KMS-11 (cell line): ENCODE measurements at regions not wholly inside any gene's neighbourhood (a gene's known extent, or its start where the extent isn't known, plus 50 kb on each side); places are given as distances from the start of the nearest gene placed in this dataset.

Experiments used
- H2AFZ ChIP-seq: fragments of 200-600 bp; sonication (generic); 2 replicates; pipeline ENCODE4 v1.6.1; 2016; ENCODE audit warnings: antibody characterized with exemption, mixed run types, low read depth
- H3K27ac ChIP-seq: fragments of 200-600 bp; sonication (generic); 2 replicates; pipeline ENCODE4 v1.6.1; 2016; ENCODE audit warnings: mild to moderate bottlenecking, mixed run types
- H3K27me3 ChIP-seq: fragments of 200-600 bp; sonication (generic); 2 replicates; pipeline ENCODE4 v1.6.1; 2017; ENCODE audit warnings: mild to moderate bottlenecking, low read depth, mixed run types, moderate library complexity; ENCODE audit not compliant: insufficient read depth
- H3K36me3 ChIP-seq: fragments of 200-600 bp; sonication (generic); 2 replicates; pipeline ENCODE4 v1.6.1; 2017; ENCODE audit warnings: mild to moderate bottlenecking, mixed run types; ENCODE audit not compliant: insufficient read depth
- H3K4me1 ChIP-seq: fragments of 200-600 bp; sonication (generic); 2 replicates; pipeline ENCODE4 v1.6.1; 2016; ENCODE audit warnings: mild to moderate bottlenecking, low read depth, mixed run types; ENCODE audit not compliant: poor library complexity, severe bottlenecking
- H3K4me2 ChIP-seq: fragments of 200-600 bp; sonication (generic); 2 replicates; pipeline ENCODE4 v1.7.0; 2016; ENCODE audit warnings: mild to moderate bottlenecking, mixed run types
- H3K4me3 ChIP-seq: fragments of 200-600 bp; sonication (generic); IDR thresholded peaks from 2 replicates; pipeline ENCODE4 v1.6.1; 2017; ENCODE audit warnings: low read depth, low read length, mixed read lengths; ENCODE audit not compliant: insufficient read depth
- H3K79me2 ChIP-seq: fragments of 200-600 bp; sonication (generic); 2 replicates; pipeline ENCODE4 v1.6.1; 2016; ENCODE audit warnings: low read depth, mixed run types; ENCODE audit not compliant: insufficient read depth
- H3K9ac ChIP-seq: fragments of 200-600 bp; sonication (generic); 2 replicates; pipeline ENCODE4 v1.6.1; 2016; ENCODE audit warnings: mild to moderate bottlenecking, mixed run types
- H4K20me1 ChIP-seq: fragments of 200-600 bp; sonication (generic); 2 replicates; pipeline ENCODE4 v1.6.1; 2016; ENCODE audit warnings: mild to moderate bottlenecking, mixed run types; ENCODE audit not compliant: insufficient read depth
- TF ChIP-seq, protein P1 (sequence below): fragments of 200-600 bp; sonication (generic); conservative IDR thresholded peaks from 2 replicates; pipeline ENCODE4 v1.6.1; 2017; ENCODE audit warnings: low read depth, mild to moderate bottlenecking, antibody characterized with exemption, low read length, moderate library complexity, mixed read lengths

DNA sequence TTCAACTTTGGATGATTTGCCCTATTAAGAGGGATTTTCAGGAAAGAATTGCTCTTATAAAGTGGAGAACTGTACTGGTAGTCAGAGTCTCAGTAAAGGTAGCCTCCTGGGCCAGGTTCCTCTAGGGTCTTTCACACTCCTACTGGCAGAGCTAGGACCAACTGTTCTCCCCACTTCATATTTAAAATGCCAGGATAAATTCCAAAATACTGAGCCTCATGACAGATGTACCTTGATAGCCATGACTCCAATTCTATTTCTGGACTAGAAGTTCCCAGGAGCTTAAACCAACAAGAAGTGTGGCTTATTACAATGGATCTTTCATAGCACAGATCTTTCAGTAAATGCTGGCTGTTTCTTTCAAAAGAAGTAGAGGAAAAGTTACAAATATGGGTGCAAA lies 126.5 kb downstream of the C12orf75 start:
- H3K27ac ChIP-seq = no peak overlapping the region
- H3K4me1 ChIP-seq = no peaks in the 10 kb centered on the region

DNA sequence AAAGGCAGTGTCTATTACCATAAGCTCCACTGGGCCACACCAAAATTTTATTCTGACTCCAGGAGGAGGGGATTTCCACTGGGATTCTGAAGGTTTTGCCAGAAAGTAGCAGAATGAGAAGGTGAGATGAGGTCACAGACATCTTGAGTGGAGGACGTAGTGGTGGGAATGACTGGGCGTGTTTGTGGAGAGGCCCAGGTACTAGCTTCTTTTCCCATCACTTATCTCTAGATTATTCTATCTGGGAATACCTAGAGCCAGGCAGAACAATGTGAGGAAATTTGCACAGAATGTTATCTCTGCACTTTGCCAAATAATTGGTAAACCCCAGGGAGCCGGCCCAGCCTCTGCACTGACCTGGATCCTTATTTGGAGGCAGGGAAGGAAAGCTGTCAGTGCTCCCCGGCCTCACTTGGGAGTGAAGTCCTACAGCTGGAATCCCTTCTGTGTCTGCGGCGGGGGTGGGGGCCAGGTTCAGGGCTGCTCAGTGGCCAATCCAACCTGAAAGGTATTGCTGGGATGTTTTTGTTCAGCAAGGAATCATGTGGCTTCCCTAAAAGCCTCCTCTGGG lies 129.4 kb downstream of the C12orf75 start:
- Histone ChIP-seq H4K20me1 (no peaks in the 10 kb centered on the region), H3K27me3 (no peaks in the 10 kb centered on the region), H3K27ac (no peak overlapping the region), H3K4me2 (no peak overlapping the region), H3K4me3 (no peak overlapping the region), H2AFZ (no peak overlapping the region), H3K4me1 (no peaks in the 10 kb centered on the region), H3K9ac (no peak overlapping the region), H3K36me3 (no peaks in the 10 kb centered on the region), H3K79me2 (no peaks in the 10 kb centered on the region)
- TF ChIP-seq, protein P1, sequence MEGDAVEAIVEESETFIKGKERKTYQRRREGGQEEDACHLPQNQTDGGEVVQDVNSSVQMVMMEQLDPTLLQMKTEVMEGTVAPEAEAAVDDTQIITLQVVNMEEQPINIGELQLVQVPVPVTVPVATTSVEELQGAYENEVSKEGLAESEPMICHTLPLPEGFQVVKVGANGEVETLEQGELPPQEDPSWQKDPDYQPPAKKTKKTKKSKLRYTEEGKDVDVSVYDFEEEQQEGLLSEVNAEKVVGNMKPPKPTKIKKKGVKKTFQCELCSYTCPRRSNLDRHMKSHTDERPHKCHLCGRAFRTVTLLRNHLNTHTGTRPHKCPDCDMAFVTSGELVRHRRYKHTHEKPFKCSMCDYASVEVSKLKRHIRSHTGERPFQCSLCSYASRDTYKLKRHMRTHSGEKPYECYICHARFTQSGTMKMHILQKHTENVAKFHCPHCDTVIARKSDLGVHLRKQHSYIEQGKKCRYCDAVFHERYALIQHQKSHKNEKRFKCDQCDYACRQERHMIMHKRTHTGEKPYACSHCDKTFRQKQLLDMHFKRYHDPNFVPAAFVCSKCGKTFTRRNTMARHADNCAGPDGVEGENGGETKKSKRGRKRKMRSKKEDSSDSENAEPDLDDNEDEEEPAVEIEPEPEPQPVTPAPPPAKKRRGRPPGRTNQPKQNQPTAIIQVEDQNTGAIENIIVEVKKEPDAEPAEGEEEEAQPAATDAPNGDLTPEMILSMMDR = no peak

More for the DNA sequence above, 126.5 kb downstream of the C12orf75 start:
- no peak overlapping the region for H3K4me3 ChIP-seq
- no peaks in the 10 kb centered on the region for H3K27me3 ChIP-seq
- TF ChIP-seq, protein P1 = no peak
- no peak overlapping the region for H2AFZ ChIP-seq
- no peak overlapping the region for H3K9ac ChIP-seq
- H3K4me2 ChIP-seq = no peak overlapping the region
- no peaks in the 10 kb centered on the region for H3K79me2 ChIP-seq
- no peaks in the 10 kb centered on the region for H3K36me3 ChIP-seq
- no peaks in the 10 kb centered on the region for H4K20me1 ChIP-seq

DNA sequence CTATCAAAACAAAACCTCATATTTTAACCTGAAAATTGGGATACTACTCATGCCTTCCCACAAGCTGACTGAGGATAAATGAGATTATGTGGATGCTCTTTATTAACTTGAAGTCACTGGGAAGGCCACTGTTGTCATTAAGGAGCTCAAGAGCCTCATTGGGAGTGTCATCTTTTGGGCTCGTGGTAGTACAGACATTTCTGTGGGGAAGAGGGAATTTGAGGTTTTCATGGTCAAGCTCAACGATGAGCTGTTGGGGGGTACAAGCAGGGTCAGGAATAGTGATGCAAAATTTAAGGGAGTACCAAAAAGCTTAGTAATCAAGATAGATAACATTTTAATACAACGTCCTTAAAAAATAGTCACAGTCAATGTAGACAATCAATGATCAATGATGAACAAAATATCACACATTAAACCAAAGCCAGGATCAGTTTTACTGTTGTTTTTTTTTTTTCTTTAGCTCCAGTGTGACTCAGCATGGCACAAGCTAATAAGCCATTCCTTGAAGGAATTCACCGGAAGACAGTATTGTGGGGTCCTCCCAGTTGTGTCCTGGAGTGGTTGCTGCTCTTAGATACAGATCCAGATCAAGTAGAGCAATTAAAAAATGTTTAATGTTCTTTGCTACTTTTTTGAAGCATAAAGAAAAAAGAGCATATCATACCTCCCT lies 130.9 kb downstream of the C12orf75 start:
- Histone ChIP-seq H3K27me3 (no peaks in the 10 kb centered on the region), H3K4me1 (no peaks in the 10 kb centered on the region), H3K79me2 (no peaks in the 10 kb centered on the region), H3K36me3 (no peaks in the 10 kb centered on the region), H3K27ac (no peak overlapping the region), H2AFZ (no peak overlapping the region), H3K9ac (no peak overlapping the region), H3K4me3 (no peak overlapping the region), H3K4me2 (no peak overlapping the region), H4K20me1 (no peaks in the 10 kb centered on the region)
- TF ChIP-seq, protein P1 = no peak

DNA sequence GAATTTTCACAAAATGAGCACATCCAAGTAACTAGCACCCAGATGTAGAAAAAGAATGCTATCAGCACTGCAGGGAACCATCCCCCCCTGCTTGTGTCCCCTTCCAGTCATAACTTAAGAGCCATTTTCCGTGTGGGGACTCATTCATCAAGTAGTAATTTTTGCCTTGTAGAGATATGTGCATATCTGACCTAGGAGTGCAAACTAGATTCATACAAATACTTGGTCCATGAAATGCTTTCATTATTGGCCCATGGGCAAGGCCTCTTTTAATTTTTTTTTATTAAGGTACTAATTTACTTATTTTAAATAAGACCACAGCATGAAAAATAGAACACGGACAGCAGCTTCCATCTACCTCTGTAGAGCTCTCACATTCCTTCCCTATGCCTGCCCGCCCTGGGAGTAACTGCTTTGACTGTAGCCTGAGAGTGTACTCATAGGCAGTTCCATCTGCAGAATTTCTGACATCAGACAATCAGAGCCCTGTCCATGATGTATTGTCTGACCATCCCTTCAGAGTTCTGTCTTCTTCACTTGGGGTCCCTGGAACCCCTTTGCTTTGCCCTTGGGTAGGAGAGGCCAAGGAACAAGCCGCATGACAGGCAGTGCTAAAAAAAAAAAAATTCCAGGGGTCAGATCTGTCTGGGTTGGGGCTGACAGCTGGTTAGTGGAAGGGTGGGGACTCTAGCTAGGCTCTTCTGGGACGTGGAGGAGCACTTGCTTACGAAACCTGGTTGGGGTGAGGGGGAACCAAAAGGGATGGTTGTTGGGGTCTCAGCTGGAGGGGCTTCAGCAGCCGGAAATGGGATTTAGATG lies 131.7 kb downstream of the C12orf75 start:
- H3K27ac ChIP-seq = no peak overlapping the region

More for the DNA sequence above, 131.7 kb downstream of the C12orf75 start:
- Histone ChIP-seq H3K9ac (no peak overlapping the region), H3K4me2 (no peak overlapping the region), H2AFZ (no peak overlapping the region), H3K27me3 (no peaks in the 10 kb centered on the region), H3K4me1 (no peaks in the 10 kb centered on the region), H3K36me3 (no peaks in the 10 kb centered on the region), H3K79me2 (no peaks in the 10 kb centered on the region), H4K20me1 (no peaks in the 10 kb centered on the region), H3K4me3 (no peak overlapping the region)
- TF ChIP-seq, protein P1 = no peak
